Adrenal gland (tissue), 9 donors: ENCODE measurements at regions not wholly inside any gene's neighbourhood (a gene's known extent, or its start where the extent isn't known, plus 50 kb on each side); places are given as distances from the start of the nearest gene placed in this dataset.

Source experiments
- DNase-seq, 7 donors: peaks; one replicate each; pipeline ENCODE4 v3.0.0-alpha.2; 2019 to 2020
- H3K27ac ChIP-seq, 5 donors: fragments of 200-600 bp; sonication (generic) in 4 of 5; 1 replicate in 3 of 5; 2 replicates in 2 of 5; pipeline versions ENCODE4 v1.5.1 to v1.8.0; 2016 to 2020; ENCODE audit warnings: mild to moderate bottlenecking in 1 of 5
- H3K27me3 ChIP-seq: fragments of 200-600 bp; 2 replicates; pipeline ENCODE4 v1.8.0; 2021
- H3K36me3 ChIP-seq, 2 donors: fragments of 200-600 bp; replicated peaks in 1 of 2; 1 replicate in 1 of 2; 2 replicates in 1 of 2; pipeline versions ENCODE4 v1.5.1 to v1.8.0; 2018 to 2022
- H3K4me1 ChIP-seq, 2 donors: fragments of 200-600 bp; replicated peaks in 1 of 2; 1 replicate in 1 of 2; 2 replicates in 1 of 2; pipeline versions ENCODE4 v1.5.1 to v1.8.0; 2018 to 2021
- H3K4me3 ChIP-seq, 4 donors: fragments of 200-600 bp; sonication (generic) in 3 of 4; one replicate each; pipeline ENCODE4 v1.5.1; 2016 to 2018
- H3K9me3 ChIP-seq, 3 donors: fragments of 200-600 bp; sonication (generic) in 1 of 3; replicated peaks in 1 of 3; 1 replicate in 2 of 3; 2 replicates in 1 of 3; pipeline versions ENCODE4 v1.5.1 to v1.8.0; 2016 to 2021
- POLR2A ChIP-seq, 2 donors: fragments of 450-650 bp; IDR thresholded peaks; one replicate each; pipeline ENCODE4 v1.6.1; 2017; ENCODE audit warnings: antibody characterized with exemption in 2 of 2, mild to moderate bottlenecking in 2 of 2, moderate library complexity in 1 of 2
- WGBS, 4 donors: extraction: QIAGEN DNeasy Blood & Tissue Kit in 2 of 4; methylation state at CpG; one replicate each; pipeline versions ENCODE4 v1.1.5 to v1.1.7; 2013 to 2017; 5-methylcytosine and 5-hydroxymethylcytosine counted together
- intact Hi-C, 2 donors: fragments of 100-400 bp; cut with DNase I; formaldehyde crosslinking; loops; one replicate each; pipeline versions ENCODE4 v1.14.1 to v1.15.0; 2022 to 2023
- TF ChIP-seq, protein P1 (sequence below), 6 experiments: fragments of 450-650 bp in 4 of 6; fragments of 200-600 bp in 2 of 6; sonication (generic) in 1 of 6; IDR thresholded peaks; 1 replicate in 5 of 6; 2 replicates in 1 of 6; pipeline versions ENCODE4 v1.5.1 to v1.8.0; 2016 to 2021; ENCODE audit warnings: antibody characterized with exemption in 6 of 6, mild to moderate bottlenecking in 2 of 6, moderate library complexity in 1 of 6
- donor health status: healthy with polysubstance abuse.
- donor health status: Bipolar disorder and iron deficiency.
- donor health status: DM: yes; HTN: yes; CAD: no.
- donor health status: DM: no; HTN: no; CAD: no.
- donor health status: DM: no; HTN: no; CAD: no.

DNA sequence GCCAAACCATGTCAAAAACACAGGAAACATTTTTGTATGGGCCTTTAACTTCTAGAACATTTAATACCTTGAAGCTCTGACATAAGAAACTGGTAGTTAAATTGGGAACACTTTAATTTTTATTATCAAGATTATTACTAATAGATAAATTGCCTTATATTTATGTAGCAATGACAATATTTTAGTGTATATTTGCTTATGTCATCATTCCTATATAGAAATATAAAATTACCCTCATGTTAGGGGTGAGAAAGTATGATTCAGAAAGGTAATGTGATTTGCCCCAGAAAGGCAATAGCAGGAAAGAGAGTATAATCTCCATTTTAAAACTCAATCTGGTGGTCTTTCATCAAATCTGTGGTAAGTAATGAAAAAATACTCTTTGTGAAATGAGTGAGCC, 147.4 kb downstream of the IL15 start:
- TF ChIP-seq, protein P1, sequence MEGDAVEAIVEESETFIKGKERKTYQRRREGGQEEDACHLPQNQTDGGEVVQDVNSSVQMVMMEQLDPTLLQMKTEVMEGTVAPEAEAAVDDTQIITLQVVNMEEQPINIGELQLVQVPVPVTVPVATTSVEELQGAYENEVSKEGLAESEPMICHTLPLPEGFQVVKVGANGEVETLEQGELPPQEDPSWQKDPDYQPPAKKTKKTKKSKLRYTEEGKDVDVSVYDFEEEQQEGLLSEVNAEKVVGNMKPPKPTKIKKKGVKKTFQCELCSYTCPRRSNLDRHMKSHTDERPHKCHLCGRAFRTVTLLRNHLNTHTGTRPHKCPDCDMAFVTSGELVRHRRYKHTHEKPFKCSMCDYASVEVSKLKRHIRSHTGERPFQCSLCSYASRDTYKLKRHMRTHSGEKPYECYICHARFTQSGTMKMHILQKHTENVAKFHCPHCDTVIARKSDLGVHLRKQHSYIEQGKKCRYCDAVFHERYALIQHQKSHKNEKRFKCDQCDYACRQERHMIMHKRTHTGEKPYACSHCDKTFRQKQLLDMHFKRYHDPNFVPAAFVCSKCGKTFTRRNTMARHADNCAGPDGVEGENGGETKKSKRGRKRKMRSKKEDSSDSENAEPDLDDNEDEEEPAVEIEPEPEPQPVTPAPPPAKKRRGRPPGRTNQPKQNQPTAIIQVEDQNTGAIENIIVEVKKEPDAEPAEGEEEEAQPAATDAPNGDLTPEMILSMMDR (IDR thresholded peaks at IDR 0.05), result no peak
- TF ChIP-seq POLR2A (IDR thresholded peaks at IDR 0.05), result no peak
- H3K36me3 ChIP-seq, result no peaks in the 10 kb centered on the region
- no peak for DNase-seq
- H3K4me1 ChIP-seq, result no peaks in the 10 kb centered on the region
- intact Hi-C loops, result no loop called here
- no peaks in the 10 kb centered on the region for H3K27me3 ChIP-seq
- H3K27ac ChIP-seq, result no peak overlapping the region
- no peak overlapping the region for H3K4me3 ChIP-seq
- no peaks in the 10 kb centered on the region for H3K9me3 ChIP-seq

DNA sequence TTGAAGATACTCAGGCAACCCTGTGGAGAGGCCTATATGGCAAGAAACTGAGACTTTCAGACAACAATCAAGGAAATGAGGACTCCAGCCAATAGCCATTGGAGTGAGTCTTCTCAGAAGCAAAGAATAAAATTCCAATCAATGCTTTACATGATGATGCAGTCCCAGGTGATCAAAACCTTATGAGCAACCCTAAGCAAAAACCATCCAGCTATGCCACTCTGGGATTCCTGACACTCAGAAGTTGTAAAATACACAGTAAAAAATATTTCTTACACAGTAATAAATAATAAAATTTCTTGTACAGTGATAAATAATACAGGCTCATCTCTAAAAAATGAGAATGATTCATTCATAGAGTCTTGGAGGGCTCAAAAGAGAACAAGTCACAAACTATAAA, 150.6 kb downstream of the IL15 start:
- H3K4me1 ChIP-seq, result no peaks in the 10 kb centered on the region

DNA sequence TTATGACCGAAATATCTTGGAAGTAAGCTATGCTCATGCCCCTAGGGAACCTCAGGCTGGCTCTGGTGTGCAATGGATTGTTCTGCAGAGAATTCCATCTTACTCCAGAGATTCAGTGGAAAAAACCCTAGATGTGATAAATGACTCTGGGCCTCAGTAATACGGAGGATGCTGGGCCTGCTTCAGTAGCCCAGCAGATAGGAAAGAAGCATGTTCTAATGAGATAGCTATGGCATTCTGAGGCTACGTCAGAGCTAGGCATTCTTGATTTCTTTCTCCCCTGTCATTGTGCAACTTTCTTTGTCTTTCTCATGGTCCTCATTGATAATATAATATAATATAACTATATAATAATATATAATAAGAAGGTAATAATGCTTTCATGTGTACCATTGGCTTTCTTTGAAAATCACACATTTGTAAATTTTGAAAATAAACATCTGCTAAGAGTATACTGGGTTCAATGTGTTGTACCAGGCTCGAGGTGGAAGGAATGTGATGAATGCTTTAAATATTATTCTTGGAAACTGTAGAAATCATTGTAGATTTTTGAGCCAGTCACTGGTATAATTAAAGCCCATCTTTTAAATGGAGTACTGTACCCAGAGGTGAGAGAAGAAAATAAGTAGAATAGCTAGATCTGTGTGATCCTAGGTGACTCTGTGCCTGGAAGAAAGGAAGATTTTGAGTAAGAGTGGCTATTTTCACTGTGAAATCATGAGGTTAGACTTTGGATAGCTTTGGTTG, 152.0 kb downstream of the IL15 start:
- Histone ChIP-seq H3K27me3 (no peaks in the 10 kb centered on the region), H3K27ac (no peak overlapping the region), H3K4me3 (no peak overlapping the region), H3K4me1 (no peaks in the 10 kb centered on the region), H3K9me3 (no peaks in the 10 kb centered on the region), H3K36me3 (no peaks in the 10 kb centered on the region)
- intact Hi-C loops, result no loop called here
- 62 to 73% (median 65%) methylated on average over 4 of the region's 4 CpGs for WGBS, 4 donors
- DNase-seq, result no peak
- TF ChIP-seq, protein P1 (IDR thresholded peaks at IDR 0.05), result no peak
- TF ChIP-seq POLR2A (IDR thresholded peaks at IDR 0.05), result no peak

More for the DNA sequence above, 150.6 kb downstream of the IL15 start:
- TF ChIP-seq, protein P1 (IDR thresholded peaks at IDR 0.05), result no peak
- no peak for TF ChIP-seq POLR2A (IDR thresholded peaks at IDR 0.05)
- Histone ChIP-seq H3K27ac (no peak overlapping the region), H3K4me3 (no peak overlapping the region), H3K27me3 (no peaks in the 10 kb centered on the region), H3K9me3 (no peaks in the 10 kb centered on the region), H3K36me3 (no peaks in the 10 kb centered on the region)
- DNase-seq, result no peak
- intact Hi-C loops, result no loop called here

DNA sequence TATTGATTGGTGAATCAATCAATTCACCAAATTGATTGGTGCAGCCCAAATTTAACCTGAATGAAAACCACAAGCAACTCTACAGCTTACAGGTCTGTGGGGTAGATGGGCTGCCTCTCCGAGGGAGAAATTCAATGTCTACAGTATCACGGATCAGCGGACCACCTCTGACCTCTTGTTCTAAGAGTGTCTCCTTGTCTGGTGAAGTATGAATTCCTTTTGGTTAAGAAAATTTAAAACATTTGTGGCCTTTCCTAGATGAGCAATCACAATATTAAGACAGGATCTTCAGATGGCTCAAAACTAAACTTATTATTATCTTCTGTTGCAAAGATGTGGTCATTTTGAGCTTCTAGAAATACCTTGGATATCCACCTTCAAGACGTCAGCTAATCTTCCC, 153.3 kb downstream of the IL15 start:
- H3K9me3 ChIP-seq, result no peaks in the 10 kb centered on the region
- intact Hi-C loops, result no loop called here
- WGBS, 4 donors, result 80 to 90% (median 84%) methylated on average over 4 of the region's 4 CpGs
- H3K4me1 ChIP-seq, result no peaks in the 10 kb centered on the region
- H3K36me3 ChIP-seq, result no peaks in the 10 kb centered on the region
- H3K27ac ChIP-seq, result no peak overlapping the region
- TF ChIP-seq, protein P1 (IDR thresholded peaks at IDR 0.05), result no peak
- TF ChIP-seq POLR2A (IDR thresholded peaks at IDR 0.05), result no peak
- H3K27me3 ChIP-seq, result no peaks in the 10 kb centered on the region
- no peak overlapping the region for H3K4me3 ChIP-seq
- DNase-seq, result no peak
